GM13977 (cell line): ENCODE measurements at regions not wholly inside any gene's neighbourhood (a gene's known extent, or its start where the extent isn't known, plus 50 kb on each side); places are given as distances from the start of the nearest gene placed in this dataset.

Experiments
- DNase-seq: peaks from one replicate; pipeline ENCODE4 v3.0.0; 2012; ENCODE audit warnings: low spot score
- CTCF ChIP-seq: IDR thresholded peaks from 2 replicates; pipeline ENCODE4 v1.5.1; 2012; ENCODE audit warnings: mild to moderate bottlenecking, control low read depth; ENCODE audit not compliant: insufficient read depth; ENCODE audit errors: extremely low read depth, missing control alignments
- in situ Hi-C: fragments of 300-500 bp; cut with MboI; formaldehyde crosslinking; loops from one replicate; pipeline ENCODE4 v1.12.0; 2022; ENCODE audit warnings: low sequenced_read_pairs, low pct_unique_long_range_greater_than_20kb, mixed read lengths, inconsistent platforms; ENCODE audit not compliant: unreplicated experiment

GRCh38 chr2:60319031-60319547 lies 234.4 kb downstream of the BCL11A start:
- in situ Hi-C loops: no loop called here
- DNase-seq: no peak
- TF ChIP-seq CTCF: no peak

- in situ Hi-C loops: no loop called here
- DNase-seq: no peak
- no peak for TF ChIP-seq CTCF
These were observed 234.9 kb downstream of the BCL11A start for GRCh38 chr2:60318544-60318943.

- TF ChIP-seq CTCF: no peak
- DNase-seq: peak; percentile 48
- in situ Hi-C loops: no loop called here
These were observed 235.6 kb downstream of the BCL11A start for GRCh38 chr2:60317844-60318243.

GRCh38 chr2:60317034-60317386 lies 236.4 kb downstream of the BCL11A start:
- no peak for DNase-seq
- TF ChIP-seq CTCF: no peak
- in situ Hi-C loops: no loop called here

GRCh38 chr2:60316381-60317033 lies 236.9 kb downstream of the BCL11A start:
- no peak for DNase-seq
- in situ Hi-C loops: no loop called here
- no peak for TF ChIP-seq CTCF

- TF ChIP-seq CTCF: no peak
- in situ Hi-C loops: no loop called here
- no peak for DNase-seq
These were observed 239.8 kb downstream of the BCL11A start for GRCh38 chr2:60313470-60314172.
